GM18499 (cell line): ENCODE measurements at regions not wholly inside any gene's neighbourhood (a gene's known extent, or its start where the extent isn't known, plus 50 kb on each side); places are given as distances from the start of the nearest gene placed in this dataset.
"Not testable (repeated sequence)": the region's sequence is repeated elsewhere in the genome, so short reads cannot be mapped to it uniquely, and the experiment has no call there.

Experiments used
- ATAC-seq: cut with Tn5 transposase; IDR thresholded peaks from one replicate; pipeline ENCODE4 v1.9.1; 2021; ENCODE audit warnings: moderate number of reproducible peaks; ENCODE audit not compliant: insufficient read depth, unreplicated experiment

- ATAC-seq, result no peak
These were observed 1155.2 kb upstream of the CNTN5 start for GRCh38 chr11:97865424-97866012.

- no peak for ATAC-seq
These were observed 1148.9 kb upstream of the CNTN5 start for GRCh38 chr11:97871816-97872215.

DNA sequence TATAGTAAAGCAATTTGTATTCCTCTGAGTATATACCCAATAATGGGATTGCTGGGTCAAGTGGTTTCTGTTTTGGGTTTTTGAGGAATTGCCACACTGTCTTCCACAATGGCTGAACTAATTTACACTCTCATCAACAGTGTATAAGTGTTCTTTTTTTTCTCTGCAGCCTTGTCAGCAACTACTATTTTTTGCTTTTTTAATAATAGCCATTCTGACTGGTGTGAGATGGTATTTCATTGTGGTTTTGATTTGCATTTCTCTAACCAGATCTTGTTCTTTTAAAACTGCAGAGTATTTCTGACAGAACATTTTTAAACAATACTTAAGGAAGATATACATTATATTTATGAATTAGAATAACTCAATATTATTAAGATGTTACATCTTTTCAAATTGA, 1140.5 kb upstream of the CNTN5 start:
- ATAC-seq, result no peak

- ATAC-seq, result no peak
These were observed 1137.7 kb upstream of the CNTN5 start for GRCh38 chr11:97883086-97883485.

DNA sequence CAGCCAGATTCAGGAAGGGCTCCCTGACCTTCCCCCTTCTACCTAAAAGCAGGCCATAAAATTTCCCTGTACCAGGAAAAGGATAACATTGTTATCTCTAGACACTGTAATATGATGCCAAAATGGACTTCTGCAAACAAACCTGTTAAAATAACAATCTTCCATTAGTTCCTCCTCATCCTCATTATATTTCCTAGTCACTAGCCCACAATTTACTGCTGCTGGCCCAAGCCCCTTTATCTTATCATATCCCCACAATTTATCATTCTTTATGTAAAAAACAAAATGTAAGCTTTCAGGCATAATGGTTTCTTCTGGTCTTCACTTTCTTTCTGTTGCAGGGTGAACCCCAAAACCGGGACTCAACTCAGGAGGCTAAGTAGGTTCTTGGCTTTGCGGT, 1132.1 kb upstream of the CNTN5 start:
- ATAC-seq, result no peak

DNA sequence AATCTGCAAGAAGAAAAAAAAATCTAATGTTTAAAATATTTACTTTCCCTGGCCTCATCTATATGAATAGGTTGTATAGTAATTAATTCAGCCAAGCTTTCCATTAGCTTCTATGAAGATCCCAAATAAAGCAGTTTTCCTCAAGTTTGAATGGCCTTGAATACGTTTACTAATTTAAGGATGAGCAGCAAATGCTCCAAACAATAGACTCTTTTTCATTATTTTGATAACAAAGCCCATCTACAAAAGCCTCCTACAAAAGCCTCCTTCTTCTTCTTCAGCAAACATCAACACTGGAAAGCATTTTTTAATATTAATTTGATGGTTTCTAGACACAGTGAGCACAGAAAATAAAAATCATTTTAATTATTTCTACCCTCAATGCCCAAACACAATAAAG, 1130.3 kb upstream of the CNTN5 start:
- no peak for ATAC-seq

- ATAC-seq, result no peak
These were observed 1127.1 kb upstream of the CNTN5 start for GRCh38 chr11:97893612-97894011.

DNA sequence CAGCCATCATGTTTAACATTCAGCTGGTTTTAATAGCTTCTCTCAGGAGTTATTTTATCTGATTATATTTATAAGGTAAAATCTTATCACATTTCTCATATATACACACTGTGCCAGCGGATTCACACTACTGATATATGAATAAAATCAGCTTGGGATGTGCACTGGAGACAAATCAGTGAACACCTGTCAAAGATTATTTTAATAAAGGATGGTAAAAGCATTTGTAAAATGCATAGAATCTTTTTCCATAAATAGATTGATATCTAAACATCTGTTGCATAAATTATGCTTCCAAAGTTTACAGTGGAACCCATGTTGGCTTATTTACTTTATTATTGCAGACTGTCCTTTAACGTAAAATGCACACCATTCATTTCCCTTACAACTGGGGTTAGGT, 1125.8 kb upstream of the CNTN5 start:
- ATAC-seq, result no peak

- no peak for ATAC-seq
These were observed 1125.2 kb upstream of the CNTN5 start for GRCh38 chr11:97895572-97895971.

DNA sequence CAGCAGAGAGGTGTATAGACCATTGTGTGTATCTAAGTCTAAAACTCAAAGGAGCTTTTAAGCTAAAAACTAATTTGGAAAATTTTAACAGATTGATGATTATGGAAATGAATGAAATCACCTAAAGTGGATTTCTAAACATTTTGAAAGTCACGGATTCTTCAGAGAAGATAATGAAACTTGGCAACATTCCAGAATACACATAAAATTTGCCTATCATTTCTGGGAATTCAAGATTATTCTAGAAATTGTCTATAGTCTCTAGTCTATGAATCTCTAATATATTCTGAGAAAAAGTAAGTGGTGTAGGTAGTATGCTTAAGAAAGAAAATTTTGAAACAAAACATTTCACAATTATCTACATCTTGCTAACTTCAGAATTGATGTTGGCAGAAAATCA, 1117.9 kb upstream of the CNTN5 start:
- no peak for ATAC-seq

GRCh38 chr11:97905101-97905500, 1115.6 kb upstream of the CNTN5 start:
- ATAC-seq, result no peak

DNA sequence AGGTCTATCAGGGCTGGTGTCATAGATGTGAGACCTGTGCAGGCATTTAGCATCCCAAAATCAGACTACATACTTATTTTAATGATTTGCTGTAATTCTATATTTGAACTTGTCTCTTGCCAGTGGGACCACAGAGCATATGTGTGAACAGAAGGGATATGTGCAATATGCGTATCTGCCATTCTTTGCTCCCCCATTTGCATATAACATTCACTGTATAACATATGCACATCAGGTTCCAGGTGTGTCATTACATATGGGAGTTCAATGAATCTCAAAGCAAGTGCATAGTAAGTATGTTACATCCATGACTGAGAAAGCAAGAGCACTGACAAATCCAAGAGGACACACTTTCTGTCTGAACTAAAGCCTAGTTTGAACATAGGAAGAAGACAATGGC, 1115.1 kb upstream of the CNTN5 start:
- ATAC-seq, result no peak

DNA sequence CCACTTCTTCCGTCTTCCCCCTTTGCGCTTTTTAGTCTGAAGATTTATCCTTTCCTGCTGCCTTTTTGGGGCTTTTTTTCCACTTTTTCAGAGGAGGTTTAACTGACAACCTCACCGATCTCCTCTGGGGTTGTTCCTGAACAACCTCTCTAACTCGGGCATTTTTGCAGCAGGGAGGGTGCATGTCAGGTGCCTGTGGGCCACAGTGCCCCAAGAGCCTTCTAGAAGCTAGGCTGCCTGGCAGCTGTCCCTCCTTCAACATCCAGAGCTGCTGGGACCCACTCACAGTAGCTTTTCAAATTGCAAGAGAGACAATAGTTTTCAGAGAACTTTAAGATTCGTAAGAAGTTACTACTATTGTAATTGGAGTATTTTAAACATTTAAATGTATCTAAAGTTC, 1112.4 kb upstream of the CNTN5 start:
- no peak for ATAC-seq

- ATAC-seq, result no peak
These were observed 1110.9 kb upstream of the CNTN5 start for GRCh38 chr11:97909614-97910399.

DNA sequence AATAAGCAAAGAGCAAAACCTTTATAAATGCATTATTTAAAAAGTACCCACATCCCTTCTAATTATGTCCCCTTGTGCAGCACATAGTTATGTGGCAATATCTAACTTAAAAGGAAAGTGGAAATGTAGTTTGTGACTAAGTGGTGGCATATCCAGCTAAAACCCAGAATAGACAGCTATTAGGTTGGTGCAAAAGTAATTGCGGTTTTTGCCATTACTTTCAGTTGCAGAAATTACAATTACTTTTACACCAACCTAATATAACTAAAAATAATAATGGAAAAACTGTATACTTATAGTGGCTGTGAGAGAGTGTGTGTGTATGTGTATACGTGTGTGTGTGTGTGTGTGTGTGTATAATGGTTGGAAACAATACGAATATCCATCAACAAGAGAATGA, 1108.1 kb upstream of the CNTN5 start:
- ATAC-seq, result no peak

GRCh38 chr11:97922933-97923332, 1097.8 kb upstream of the CNTN5 start:
- not testable (repeated sequence) for ATAC-seq

GRCh38 chr11:97934572-97935208, 1086.1 kb upstream of the CNTN5 start:
- no peak for ATAC-seq

GRCh38 chr11:97937501-97937900, 1083.2 kb upstream of the CNTN5 start:
- ATAC-seq, result no peak

GRCh38 chr11:97938789-97939188, 1082.0 kb upstream of the CNTN5 start:
- no peak for ATAC-seq

DNA sequence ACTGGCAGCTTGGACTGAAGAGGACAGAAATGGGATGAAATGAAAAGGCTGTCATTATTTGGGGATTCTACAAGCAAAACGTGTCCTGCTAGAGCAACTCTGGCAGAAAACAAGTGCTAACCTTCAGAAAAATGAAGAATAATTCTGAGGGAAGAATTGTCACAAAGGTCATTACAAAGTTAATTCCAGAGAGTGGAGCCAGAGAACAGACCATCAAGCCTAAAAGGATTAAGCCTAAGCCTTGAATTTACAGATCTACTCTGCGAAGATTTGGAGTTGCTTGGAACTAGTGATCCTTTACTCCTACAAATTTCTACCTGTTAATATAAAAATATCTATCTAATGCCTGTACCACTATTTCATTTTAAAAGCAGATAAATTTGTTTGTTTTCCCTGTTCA, 1077.3 kb upstream of the CNTN5 start:
- no peak for ATAC-seq

- no peak for ATAC-seq
These were observed 1072.0 kb upstream of the CNTN5 start for GRCh38 chr11:97948793-97949192.

- no peak for ATAC-seq
These were observed 1065.2 kb upstream of the CNTN5 start for GRCh38 chr11:97955595-97955994.
